IPS DF 4.7 (cell line): ENCODE measurements at regions not wholly inside any gene's neighbourhood (a gene's known extent, or its start where the extent isn't known, plus 50 kb on each side); places are given as distances from the start of the nearest gene placed in this dataset.
"Not testable (repeated sequence)": the region's sequence is repeated elsewhere in the genome, so short reads cannot be mapped to it uniquely, and the experiment has no call there.

Experiments
- DNase-seq: peaks from one replicate; pipeline ENCODE4 v3.0.0-alpha.2; 2013; ENCODE audit warnings: low spot score; ENCODE audit errors: extremely low read depth

GRCh38 chr15:39404767-39405181 lies 176.1 kb upstream of the THBS1 start:
- DNase-seq, result no peak

DNA sequence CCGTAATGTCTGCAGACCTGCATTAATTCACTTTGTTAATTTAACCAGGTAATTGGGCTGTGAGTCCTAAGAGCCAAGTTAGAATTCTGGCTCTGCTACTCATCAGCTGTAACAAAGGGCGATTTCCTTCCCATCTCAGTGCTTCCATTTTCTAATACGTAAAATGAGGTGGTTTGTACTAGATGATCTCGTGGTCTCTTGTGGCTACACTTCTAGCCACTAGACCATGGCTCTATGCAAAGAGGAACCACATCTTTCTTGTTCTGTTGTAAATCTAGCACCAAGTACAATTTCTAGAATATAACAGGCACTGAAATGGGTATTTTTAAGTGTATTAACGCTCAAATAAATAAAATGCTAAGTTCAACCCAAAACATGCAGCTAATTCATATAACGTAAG lies 174.4 kb upstream of the THBS1 start:
- no peak for DNase-seq

- no peak for DNase-seq
Observed at GRCh38 chr15:39407116-39407515, 173.8 kb upstream of the THBS1 start.

- DNase-seq, result no peak
Observed at GRCh38 chr15:39409876-39410530, 170.9 kb upstream of the THBS1 start.

GRCh38 chr15:39411102-39411989 lies 169.5 kb upstream of the THBS1 start:
- DNase-seq, result no peak

DNA sequence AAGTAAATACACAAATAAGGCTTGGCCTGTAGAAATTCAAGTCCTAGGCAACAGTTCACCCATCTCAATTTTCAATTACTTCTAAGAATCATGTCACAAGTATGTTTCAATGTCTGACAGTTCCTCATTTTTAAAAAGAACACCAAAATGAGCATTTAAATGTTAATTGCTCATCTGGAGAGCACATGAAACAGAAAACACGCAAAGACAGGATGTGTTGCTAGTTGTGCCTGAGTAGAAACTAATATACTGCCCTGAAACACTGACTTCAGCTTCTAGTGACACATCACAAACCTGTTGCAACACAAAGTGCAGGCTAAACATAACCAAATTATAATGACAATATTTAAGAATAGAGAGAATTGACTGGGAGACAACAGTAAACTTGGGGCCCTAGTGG lies 167.3 kb upstream of the THBS1 start:
- no peak for DNase-seq

DNA sequence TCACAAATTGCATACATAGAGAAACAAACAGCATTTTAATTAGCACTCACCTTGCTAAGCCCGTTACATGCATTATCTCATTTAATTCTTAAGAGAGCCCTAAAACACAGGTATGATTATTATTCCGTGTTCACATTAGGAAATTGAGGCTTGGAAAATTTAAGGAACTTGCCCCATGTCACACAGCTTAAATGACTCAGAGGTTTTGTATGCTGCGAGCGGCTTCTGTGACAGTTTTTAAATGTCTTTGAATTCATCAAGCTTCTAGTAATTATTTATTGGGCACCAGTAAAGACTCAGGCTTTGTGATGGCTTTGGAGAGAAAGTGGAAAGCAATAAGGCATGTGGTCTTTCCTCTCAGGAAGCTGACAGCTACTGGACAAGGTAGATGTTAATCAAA lies 166.7 kb upstream of the THBS1 start:
- DNase-seq, result no peak

DNA sequence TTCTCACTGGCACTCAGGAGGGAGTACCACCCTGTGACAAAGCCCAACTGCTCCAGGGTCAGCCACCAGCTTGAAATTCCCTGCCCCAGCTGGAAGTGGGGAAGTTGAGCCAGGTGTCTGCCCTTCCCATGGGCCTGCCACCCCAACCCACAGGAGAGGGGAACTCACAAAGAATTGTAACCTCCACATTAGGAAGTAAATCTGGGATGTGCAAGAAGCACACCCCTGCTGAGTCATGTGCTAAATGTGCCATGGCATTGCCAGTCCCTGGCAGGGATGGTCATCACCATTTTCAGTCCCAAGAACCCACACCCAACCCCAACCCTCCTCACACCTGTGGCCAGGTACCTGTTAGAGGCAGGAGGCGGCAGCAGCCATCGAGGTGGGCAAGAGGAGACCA lies 165.2 kb upstream of the THBS1 start:
- no peak for DNase-seq

DNA sequence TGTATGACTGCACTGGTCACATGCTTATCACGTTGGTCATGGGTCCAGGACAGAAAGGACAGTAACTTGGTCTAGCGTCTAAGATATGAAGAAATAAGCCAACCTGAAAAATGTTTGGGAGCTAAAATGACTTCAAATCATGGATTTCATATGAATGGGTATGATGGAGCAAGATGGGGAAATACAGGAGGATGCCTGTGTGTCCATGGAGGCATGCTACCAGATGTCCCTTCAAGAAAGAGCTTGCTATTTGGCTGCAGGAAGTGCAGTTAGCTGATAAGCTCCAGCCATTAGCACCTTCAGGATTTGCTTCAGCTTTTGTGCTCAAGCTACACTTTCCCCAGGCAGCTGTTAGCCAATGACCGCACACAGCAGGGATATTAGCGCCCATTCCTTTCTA lies 164.6 kb upstream of the THBS1 start:
- no peak for DNase-seq

- no peak for DNase-seq
Observed at GRCh38 chr15:39417366-39418134, 163.3 kb upstream of the THBS1 start.

- DNase-seq, result no peak
Observed at GRCh38 chr15:39419651-39420050, 161.2 kb upstream of the THBS1 start.

GRCh38 chr15:39420123-39420852 lies 160.6 kb upstream of the THBS1 start:
- DNase-seq, result not testable (repeated sequence)

GRCh38 chr15:39420853-39421192 lies 160.1 kb upstream of the THBS1 start:
- DNase-seq, result not testable (repeated sequence)

DNA sequence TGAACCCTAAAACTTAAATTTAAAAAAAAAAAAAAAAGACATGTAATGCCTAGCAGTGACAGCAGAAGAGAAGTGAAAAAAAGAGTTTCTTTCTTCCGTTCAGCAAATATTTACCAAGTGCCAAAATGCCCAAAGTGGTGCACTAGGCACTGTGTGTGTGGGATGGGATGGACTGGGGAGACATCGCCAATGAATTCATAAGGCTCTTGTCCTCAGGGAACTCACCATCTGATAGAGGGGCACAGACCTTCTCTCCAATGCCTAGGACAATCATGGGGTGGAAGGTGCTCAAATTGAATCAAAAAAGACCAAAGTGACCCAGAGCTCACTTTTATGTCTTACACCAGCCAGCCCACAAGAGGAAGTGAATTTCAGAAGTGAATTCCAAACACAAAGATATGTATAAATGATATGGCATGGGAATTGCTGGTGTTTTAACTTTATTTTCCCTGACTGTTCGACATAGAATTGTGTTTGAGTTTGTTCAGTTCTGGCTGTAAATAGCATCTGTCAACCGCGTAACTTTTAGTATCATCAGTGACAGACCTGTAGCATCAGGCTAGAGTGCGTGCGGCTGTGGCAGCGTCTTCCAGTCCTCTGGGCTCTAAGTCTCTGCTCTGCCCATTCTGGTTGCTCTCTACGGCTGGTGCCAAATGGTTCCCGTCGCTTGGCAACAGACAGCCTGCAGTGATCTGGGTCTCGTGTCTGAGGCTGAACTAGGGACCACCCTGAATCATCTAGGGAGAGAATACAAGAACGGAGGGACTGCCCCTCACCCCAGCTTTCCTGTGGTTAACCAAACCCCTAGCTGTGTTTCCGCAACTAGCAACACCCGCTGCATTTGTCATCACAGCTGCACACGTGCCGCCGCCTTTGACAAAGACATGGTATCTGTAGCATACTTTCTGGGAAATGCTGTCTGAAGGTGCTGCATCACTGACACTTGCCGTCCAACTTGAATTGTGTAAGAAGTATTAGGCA lies 154.0 kb upstream of the THBS1 start:
- DNase-seq, result no peak

DNA sequence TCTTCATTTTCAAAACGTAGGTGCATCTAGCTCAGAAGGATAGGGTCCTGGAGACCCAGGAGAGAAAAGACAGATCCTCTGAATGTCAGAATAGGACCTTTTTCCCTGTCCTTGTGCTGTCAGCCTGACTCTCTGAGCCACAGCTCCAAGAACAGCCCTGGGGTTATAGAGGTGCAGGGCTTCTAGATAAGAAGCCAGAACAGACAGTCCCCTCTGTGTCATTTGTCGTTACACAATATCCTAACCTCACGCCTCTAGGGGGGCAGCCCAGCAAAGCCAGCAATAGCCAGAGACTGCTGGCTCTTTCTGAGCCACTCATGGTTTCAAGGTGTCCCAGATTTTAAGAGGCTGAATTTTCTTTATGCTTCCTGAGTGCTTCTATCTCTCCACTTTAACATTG lies 153.2 kb upstream of the THBS1 start:
- no peak for DNase-seq

- no peak for DNase-seq
Observed at GRCh38 chr15:39429898-39430357, 151.0 kb upstream of the THBS1 start.

DNA sequence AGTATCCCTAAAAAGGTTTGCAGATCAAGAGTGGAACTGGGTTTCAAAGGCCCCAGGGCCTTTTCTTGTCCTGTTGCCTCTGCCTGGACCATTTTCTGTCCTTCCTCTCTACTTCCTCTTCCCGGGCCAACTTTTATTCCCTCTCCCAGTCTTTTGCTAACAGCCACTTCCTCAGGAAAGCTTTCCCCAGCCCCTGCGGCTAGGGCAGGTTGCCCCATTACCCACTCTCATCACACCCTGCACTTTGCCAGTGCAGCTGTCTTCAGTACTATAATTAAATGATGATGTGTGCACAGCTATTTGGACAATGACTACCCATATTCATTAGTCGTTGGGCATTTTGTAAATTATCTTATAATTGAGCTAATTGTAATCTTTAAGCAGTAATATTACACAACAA lies 150.5 kb upstream of the THBS1 start:
- DNase-seq, result no peak

- no peak for DNase-seq
Observed at GRCh38 chr15:39431376-39431775, 149.5 kb upstream of the THBS1 start.

DNA sequence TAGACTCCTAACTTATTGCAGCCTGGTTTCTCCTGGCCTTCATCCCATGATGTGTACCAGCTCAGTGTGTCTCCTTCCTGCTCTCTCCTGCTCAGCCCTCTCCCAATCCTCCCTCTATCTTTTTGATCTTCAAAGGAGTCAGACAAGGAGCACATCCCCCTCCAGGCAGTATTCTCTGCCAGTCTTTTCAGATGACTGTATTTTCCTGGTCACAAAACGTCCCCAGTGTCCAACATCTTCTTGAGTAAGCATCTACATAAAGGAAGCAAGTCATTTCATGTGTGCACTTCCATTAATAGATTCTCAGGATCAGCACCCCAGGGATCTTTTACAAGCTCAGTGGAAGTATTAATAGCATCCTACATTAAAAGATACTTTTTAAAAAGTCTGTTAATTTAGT lies 148.9 kb upstream of the THBS1 start:
- no peak for DNase-seq

DNA sequence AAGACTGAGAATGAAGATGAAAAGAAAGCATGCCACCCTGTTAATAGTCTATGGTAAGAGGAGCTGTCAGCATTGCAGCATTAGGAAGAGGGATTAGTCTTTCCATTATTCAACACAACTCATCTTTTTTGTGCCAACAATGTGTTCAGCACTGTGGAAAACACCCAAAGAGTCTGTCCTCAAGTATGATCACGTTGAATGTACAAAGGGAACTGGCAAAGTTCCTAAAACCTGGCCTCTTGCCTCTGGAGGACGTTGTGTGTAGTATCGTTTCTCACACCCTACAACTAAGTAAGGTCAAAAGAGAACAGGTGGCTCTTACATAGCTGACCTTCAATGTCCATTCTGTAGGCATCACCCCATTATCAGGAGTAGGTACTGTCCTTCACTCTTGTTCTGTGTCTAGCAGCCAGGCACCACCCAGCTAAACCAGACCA lies 147.9 kb upstream of the THBS1 start:
- DNase-seq, result no peak
